ENCODE measurements at regions not wholly inside any gene's neighbourhood (a gene's known extent, or its start where the extent isn't known, plus 50 kb on each side); places are given as distances from the start of the nearest gene placed in this dataset.

DNA sequence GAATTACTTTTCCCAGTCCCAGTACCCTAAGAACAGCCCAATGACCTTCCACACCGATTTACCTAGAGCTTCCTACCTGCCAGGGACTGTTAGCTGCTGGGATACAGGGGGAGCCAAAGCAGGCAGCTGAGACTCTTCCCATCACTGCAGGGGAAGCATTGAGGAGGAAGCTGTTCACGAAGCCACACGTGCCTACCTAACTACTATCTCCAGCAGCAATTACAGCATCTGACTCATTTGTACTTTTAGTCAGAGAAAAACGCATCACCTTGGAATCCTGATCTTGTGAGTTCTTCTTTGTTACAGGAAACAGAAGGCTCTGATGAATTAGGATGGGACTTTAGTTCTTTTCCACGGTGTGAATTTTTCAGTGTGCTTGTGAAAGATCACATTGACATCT, 113.7 kb upstream of the DHX40 start:
- no peak overlapping the region for H2BK120ac ChIP-seq (ENCODE audit: low read depth, low read length)
- no peaks in the 10 kb centered on the region for H3K36me3 ChIP-seq (ENCODE audit: control insufficient read depth, insufficient read depth, low read length)
- WGBS (ENCODE audit: extremely low coverage, insufficient coverage, low lambda C conversion rate) = no CpG with 5 or more reads among the region's 5 CpGs
- H3K56ac ChIP-seq (ENCODE audit: low read length) = no peak overlapping the region
- H2BK5ac ChIP-seq (ENCODE audit: low read length) = no peak overlapping the region
- H3K27me3 ChIP-seq (ENCODE audit: insufficient read depth, low read length, poor library complexity) = no peaks in the 10 kb centered on the region
- no peak overlapping the region for H3K23ac ChIP-seq (ENCODE audit: low read length)
- H3K27ac ChIP-seq (ENCODE audit: low read depth, low read length) = no peak overlapping the region
- no peak overlapping the region for H4K5ac ChIP-seq (ENCODE audit: low read length)
- no peaks in the 10 kb centered on the region for H3K79me2 ChIP-seq (ENCODE audit: control insufficient read depth, insufficient read depth, low read length)
- DNase-seq = peak; percentile 62
- H2AK5ac ChIP-seq (ENCODE audit: low read length) = no peak overlapping the region
- no peak overlapping the region for H3K4me2 ChIP-seq (ENCODE audit: low read length)
- H3K4me3 ChIP-seq (ENCODE audit: low read length) = no peak overlapping the region
- H3K4ac ChIP-seq (ENCODE audit: low read depth, low read length) = no peak overlapping the region
- H3K4me1 ChIP-seq (ENCODE audit: control insufficient read depth, low read depth, low read length) = no peaks in the 10 kb centered on the region
- H3K9ac ChIP-seq (ENCODE audit: low read length) = no peak overlapping the region
- no peak overlapping the region for H2BK15ac ChIP-seq (replicated peaks; ENCODE audit: low read depth)
- H3K79me1 ChIP-seq (ENCODE audit: low read length) = no peaks in the 10 kb centered on the region
- H4K8ac ChIP-seq (ENCODE audit: low read depth, low read length) = no peak overlapping the region
- no peak overlapping the region for H3K18ac ChIP-seq (ENCODE audit: low read length)

DNA sequence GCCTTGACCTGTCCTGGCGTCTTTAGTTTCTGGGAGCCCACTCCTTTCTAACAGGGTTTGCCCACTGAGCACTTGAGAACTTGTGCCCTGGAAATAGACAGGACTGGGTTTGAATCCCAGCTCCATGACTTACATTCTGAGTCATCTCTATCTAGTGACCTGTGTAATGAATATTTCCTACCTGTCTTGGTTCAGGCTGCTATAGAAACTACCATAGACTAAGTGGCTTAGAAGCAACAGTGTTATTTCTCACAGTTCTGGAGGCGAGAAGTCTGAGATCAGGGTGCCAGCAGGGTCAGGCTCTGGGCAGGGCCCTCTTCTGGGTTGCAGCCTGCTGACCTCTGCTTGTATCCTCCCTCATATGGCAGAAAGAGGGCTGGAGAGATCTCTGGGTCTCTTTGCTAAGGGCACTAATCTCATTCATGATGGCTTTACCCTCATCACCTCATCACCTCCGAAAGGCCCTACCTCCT, 110.7 kb upstream of the DHX40 start:
- H2BK120ac ChIP-seq (ENCODE audit: low read depth, low read length) = no peak overlapping the region
- H3K79me1 ChIP-seq (ENCODE audit: low read length) = no peaks in the 10 kb centered on the region
- H3K4me3 ChIP-seq (ENCODE audit: low read length) = no peak overlapping the region
- no peak overlapping the region for H2AK5ac ChIP-seq (ENCODE audit: low read length)
- H3K4me2 ChIP-seq (ENCODE audit: low read length) = no peak overlapping the region
- H2BK15ac ChIP-seq (replicated peaks; ENCODE audit: low read depth) = no peak overlapping the region
- no peak overlapping the region for H4K8ac ChIP-seq (ENCODE audit: low read depth, low read length)
- H2BK5ac ChIP-seq (ENCODE audit: low read length) = no peak overlapping the region
- no peaks in the 10 kb centered on the region for H3K79me2 ChIP-seq (ENCODE audit: control insufficient read depth, insufficient read depth, low read length)
- no peaks in the 10 kb centered on the region for H3K4me1 ChIP-seq (ENCODE audit: control insufficient read depth, low read depth, low read length)
- H4K5ac ChIP-seq (ENCODE audit: low read length) = no peak overlapping the region
- no peak overlapping the region for H3K9ac ChIP-seq (ENCODE audit: low read length)
- H3K56ac ChIP-seq (ENCODE audit: low read length) = no peak overlapping the region
- H3K36me3 ChIP-seq (ENCODE audit: control insufficient read depth, insufficient read depth, low read length) = no peaks in the 10 kb centered on the region
- no CpG with 5 or more reads among the region's 3 CpGs for WGBS (ENCODE audit: extremely low coverage, insufficient coverage, low lambda C conversion rate)
- no peak overlapping the region for H3K18ac ChIP-seq (ENCODE audit: low read length)
- H3K27ac ChIP-seq (ENCODE audit: low read depth, low read length) = no peak overlapping the region
- no peak overlapping the region for H3K23ac ChIP-seq (ENCODE audit: low read length)
- H3K4ac ChIP-seq (ENCODE audit: low read depth, low read length) = no peak overlapping the region
- no peak for DNase-seq
- H3K27me3 ChIP-seq (ENCODE audit: insufficient read depth, low read length, poor library complexity) = no peaks in the 10 kb centered on the region

DNA sequence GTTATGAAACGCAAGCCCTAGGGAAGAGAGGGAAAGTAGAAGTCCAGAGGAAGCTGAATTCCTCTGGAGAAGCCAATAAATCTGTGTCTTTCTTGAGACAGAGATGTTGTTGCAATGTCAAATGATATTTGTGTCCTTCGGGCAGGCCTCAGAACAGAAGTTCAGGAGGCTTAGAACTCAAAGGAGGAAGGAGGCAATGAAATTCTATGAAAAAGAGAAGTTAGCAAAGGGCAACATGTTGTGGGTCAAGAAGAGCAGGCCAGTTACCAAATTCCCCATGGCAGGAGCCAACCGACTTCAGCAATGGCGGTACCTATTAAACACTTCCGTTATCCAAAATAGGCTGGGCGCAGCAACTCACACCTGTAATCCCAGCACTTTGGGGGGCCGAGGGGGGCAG, 109.0 kb upstream of the DHX40 start:
- H4K5ac ChIP-seq (ENCODE audit: low read length) = no peak overlapping the region
- H3K79me1 ChIP-seq (ENCODE audit: low read length) = no peaks in the 10 kb centered on the region
- no peak overlapping the region for H3K4me3 ChIP-seq (ENCODE audit: low read length)
- no peaks in the 10 kb centered on the region for H3K79me2 ChIP-seq (ENCODE audit: control insufficient read depth, insufficient read depth, low read length)
- H3K23ac ChIP-seq (ENCODE audit: low read length) = no peak overlapping the region
- no peak overlapping the region for H2BK15ac ChIP-seq (replicated peaks; ENCODE audit: low read depth)
- H3K27ac ChIP-seq (ENCODE audit: low read depth, low read length) = no peak overlapping the region
- no peak overlapping the region for H2AK5ac ChIP-seq (ENCODE audit: low read length)
- H3K27me3 ChIP-seq (ENCODE audit: insufficient read depth, low read length, poor library complexity) = no peaks in the 10 kb centered on the region
- no CpG with 5 or more reads among the region's 7 CpGs for WGBS (ENCODE audit: extremely low coverage, insufficient coverage, low lambda C conversion rate)
- H3K4ac ChIP-seq (ENCODE audit: low read depth, low read length) = no peak overlapping the region
- H3K4me1 ChIP-seq (ENCODE audit: control insufficient read depth, low read depth, low read length) = no peaks in the 10 kb centered on the region
- no peaks in the 10 kb centered on the region for H3K36me3 ChIP-seq (ENCODE audit: control insufficient read depth, insufficient read depth, low read length)
- no peak for DNase-seq
- H2BK120ac ChIP-seq (ENCODE audit: low read depth, low read length) = no peak overlapping the region
- H3K4me2 ChIP-seq (ENCODE audit: low read length) = no peak overlapping the region
- H2BK5ac ChIP-seq (ENCODE audit: low read length) = no peak overlapping the region
- H3K9ac ChIP-seq (ENCODE audit: low read length) = no peak overlapping the region
- no peak overlapping the region for H4K8ac ChIP-seq (ENCODE audit: low read depth, low read length)
- H3K56ac ChIP-seq (ENCODE audit: low read length) = no peak overlapping the region
- no peak overlapping the region for H3K18ac ChIP-seq (ENCODE audit: low read length)

DNA sequence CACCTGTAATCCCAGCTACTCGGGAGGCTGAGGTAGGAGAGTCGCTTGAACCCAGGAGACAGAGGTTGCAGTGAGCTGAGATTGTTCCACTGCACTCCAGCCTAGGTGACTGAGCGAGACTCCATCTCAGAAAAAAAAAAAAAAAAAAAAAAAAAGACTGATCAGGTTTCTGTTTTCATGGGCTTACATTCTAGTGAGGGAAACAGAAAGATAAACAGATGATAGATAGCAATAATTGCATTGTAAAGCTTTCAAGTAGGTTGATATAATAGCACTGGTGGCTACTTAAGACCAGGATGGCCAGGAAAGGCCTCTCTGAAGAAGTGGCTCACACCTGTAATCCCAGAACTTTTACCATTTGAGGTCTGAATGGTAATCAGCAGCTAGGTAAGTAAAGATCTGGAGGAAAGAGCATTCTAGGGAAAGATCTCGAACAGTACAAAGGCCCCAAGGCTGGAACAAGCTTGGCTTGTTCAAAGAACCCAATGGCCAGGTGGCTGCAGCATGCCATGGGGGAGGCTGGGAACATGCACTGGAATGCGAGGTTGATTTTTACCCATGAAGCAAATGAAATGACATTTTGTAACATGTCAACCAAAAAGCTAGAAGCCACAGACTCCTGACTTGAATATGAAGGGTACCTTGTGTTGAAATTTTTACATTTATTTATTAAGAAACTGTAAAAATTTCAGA, 108.3 kb upstream of the DHX40 start:
- H3K56ac ChIP-seq (ENCODE audit: low read length) = no peak overlapping the region
- H3K18ac ChIP-seq (ENCODE audit: low read length) = no peak overlapping the region
- H4K8ac ChIP-seq (ENCODE audit: low read depth, low read length) = no peak overlapping the region
- H4K5ac ChIP-seq (ENCODE audit: low read length) = no peak overlapping the region
- H3K23ac ChIP-seq (ENCODE audit: low read length) = no peak overlapping the region
- no peak overlapping the region for H3K9ac ChIP-seq (ENCODE audit: low read length)
- no peak overlapping the region for H2BK5ac ChIP-seq (ENCODE audit: low read length)
- no peaks in the 10 kb centered on the region for H3K36me3 ChIP-seq (ENCODE audit: control insufficient read depth, insufficient read depth, low read length)
- WGBS (ENCODE audit: extremely low coverage, insufficient coverage, low lambda C conversion rate) = no CpG with 5 or more reads among the region's 5 CpGs
- H2BK120ac ChIP-seq (ENCODE audit: low read depth, low read length) = no peak overlapping the region
- no peak overlapping the region for H3K4me3 ChIP-seq (ENCODE audit: low read length)
- no peak overlapping the region for H2AK5ac ChIP-seq (ENCODE audit: low read length)
- H2BK15ac ChIP-seq (replicated peaks; ENCODE audit: low read depth) = no peak overlapping the region
- H3K4me2 ChIP-seq (ENCODE audit: low read length) = no peak overlapping the region
- DNase-seq = no peak
- no peak overlapping the region for H3K4ac ChIP-seq (ENCODE audit: low read depth, low read length)
- H3K27ac ChIP-seq (ENCODE audit: low read depth, low read length) = no peak overlapping the region
- no peaks in the 10 kb centered on the region for H3K79me2 ChIP-seq (ENCODE audit: control insufficient read depth, insufficient read depth, low read length)
- no peaks in the 10 kb centered on the region for H3K27me3 ChIP-seq (ENCODE audit: insufficient read depth, low read length, poor library complexity)
- no peaks in the 10 kb centered on the region for H3K79me1 ChIP-seq (ENCODE audit: low read length)
- no peaks in the 10 kb centered on the region for H3K4me1 ChIP-seq (ENCODE audit: control insufficient read depth, low read depth, low read length)

DNA sequence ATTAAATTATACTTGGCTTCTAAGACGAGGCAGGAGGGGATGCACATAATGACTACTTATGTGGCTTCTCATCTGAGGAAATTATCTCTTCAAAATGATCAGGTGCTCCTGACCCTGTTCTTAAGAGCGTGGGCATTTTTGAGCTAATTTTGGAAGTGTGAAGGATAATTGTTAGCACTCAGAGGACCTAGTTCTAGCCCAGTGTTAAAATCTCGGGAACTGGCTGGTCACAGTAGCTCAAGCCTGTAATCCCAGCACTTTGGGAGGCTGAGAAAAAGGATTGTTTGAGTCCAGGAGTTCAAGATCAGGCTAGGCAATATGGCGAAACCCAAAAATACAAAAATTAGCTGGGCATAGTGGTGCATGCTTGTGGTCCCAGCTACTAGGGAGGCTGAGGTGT, 103.0 kb upstream of the DHX40 start:
- Histone ChIP-seq H3K4me2 (ENCODE audit: low read length) (no peak overlapping the region), H2BK120ac (ENCODE audit: low read depth, low read length) (no peak overlapping the region), H3K27me3 (ENCODE audit: insufficient read depth, low read length, poor library complexity) (no peaks in the 10 kb centered on the region), H3K9ac (ENCODE audit: low read length) (no peak overlapping the region), H3K23ac (ENCODE audit: low read length) (no peak overlapping the region), H3K79me2 (ENCODE audit: control insufficient read depth, insufficient read depth, low read length) (no peaks in the 10 kb centered on the region), H2BK15ac (replicated peaks; ENCODE audit: low read depth) (no peak overlapping the region), H3K56ac (ENCODE audit: low read length) (no peak overlapping the region), H2BK5ac (ENCODE audit: low read length) (no peak overlapping the region), H3K79me1 (ENCODE audit: low read length) (no peaks in the 10 kb centered on the region), H3K4me3 (ENCODE audit: low read length) (no peak overlapping the region), H3K18ac (ENCODE audit: low read length) (no peak overlapping the region), H4K8ac (ENCODE audit: low read depth, low read length) (no peak overlapping the region), H3K4ac (ENCODE audit: low read depth, low read length) (no peak overlapping the region), H2AK5ac (ENCODE audit: low read length) (no peak overlapping the region), H3K36me3 (ENCODE audit: control insufficient read depth, insufficient read depth, low read length) (no peaks in the 10 kb centered on the region), H4K5ac (ENCODE audit: low read length) (no peak overlapping the region), H3K4me1 (ENCODE audit: control insufficient read depth, low read depth, low read length) (no peaks in the 10 kb centered on the region), H3K27ac (ENCODE audit: low read depth, low read length) (no peak overlapping the region)
- no CpG with 5 or more reads among the region's 4 CpGs for WGBS (ENCODE audit: extremely low coverage, insufficient coverage, low lambda C conversion rate)
- DNase-seq = no peak

DNA sequence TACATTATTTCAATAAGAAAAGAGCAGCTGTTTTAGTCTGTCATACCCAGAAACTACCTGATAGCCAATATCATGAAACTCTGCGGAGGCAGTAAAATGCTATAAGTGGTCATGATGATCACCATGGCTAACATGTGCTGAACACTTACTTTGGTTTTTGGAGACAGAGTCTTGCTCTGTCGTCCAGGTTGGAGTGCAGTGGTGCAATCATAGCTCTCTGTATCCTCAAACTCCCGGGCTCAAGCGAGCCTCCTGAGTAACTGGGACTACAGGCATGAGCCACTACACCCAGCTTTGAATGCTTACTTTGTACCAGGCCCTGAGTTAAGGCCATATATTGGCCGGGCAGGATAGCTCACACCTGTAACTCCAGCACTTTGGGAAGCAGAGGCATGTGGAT, 101.2 kb upstream of the DHX40 start:
- Histone ChIP-seq H3K27me3 (ENCODE audit: insufficient read depth, low read length, poor library complexity) (no peaks in the 10 kb centered on the region), H3K27ac (ENCODE audit: low read depth, low read length) (no peak overlapping the region), H3K4ac (ENCODE audit: low read depth, low read length) (no peak overlapping the region), H3K4me1 (ENCODE audit: control insufficient read depth, low read depth, low read length) (no peaks in the 10 kb centered on the region), H3K23ac (ENCODE audit: low read length) (no peak overlapping the region), H3K18ac (ENCODE audit: low read length) (no peak overlapping the region), H4K5ac (ENCODE audit: low read length) (no peak overlapping the region), H3K4me3 (ENCODE audit: low read length) (no peak overlapping the region), H3K56ac (ENCODE audit: low read length) (no peak overlapping the region), H3K9ac (ENCODE audit: low read length) (no peak overlapping the region), H3K79me1 (ENCODE audit: low read length) (no peaks in the 10 kb centered on the region), H2BK15ac (replicated peaks; ENCODE audit: low read depth) (no peak overlapping the region), H2AK5ac (ENCODE audit: low read length) (no peak overlapping the region), H3K79me2 (ENCODE audit: control insufficient read depth, insufficient read depth, low read length) (no peaks in the 10 kb centered on the region), H3K4me2 (ENCODE audit: low read length) (no peak overlapping the region), H3K36me3 (ENCODE audit: control insufficient read depth, insufficient read depth, low read length) (no peaks in the 10 kb centered on the region), H2BK5ac (ENCODE audit: low read length) (no peak overlapping the region), H2BK120ac (ENCODE audit: low read depth, low read length) (no peak overlapping the region), H4K8ac (ENCODE audit: low read depth, low read length) (no peak overlapping the region)
- DNase-seq = no peak
- no CpG with 5 or more reads among the region's 5 CpGs for WGBS (ENCODE audit: extremely low coverage, insufficient coverage, low lambda C conversion rate)

Data from mesendoderm (in vitro differentiated cells).